Stimulated activated CD4-positive, alpha-beta T cell treated with anti-CD3 and anti-CD28 coated beads, Interleukin-1b, Interleukin-23, amount 100 ng/mL, for 1 hour (primary cell): ENCODE measurements at regions not wholly inside any gene's neighbourhood (a gene's known extent, or its start where the extent isn't known, plus 50 kb on each side); places are given as distances from the start of the nearest gene placed in this dataset.

ENCODE experiments used
- DNase-seq, 2 donors: peaks; one replicate each; pipeline ENCODE4 v3.0.0-alpha.2; 2020; ENCODE audit warnings: low read depth in 2 of 2

DNA sequence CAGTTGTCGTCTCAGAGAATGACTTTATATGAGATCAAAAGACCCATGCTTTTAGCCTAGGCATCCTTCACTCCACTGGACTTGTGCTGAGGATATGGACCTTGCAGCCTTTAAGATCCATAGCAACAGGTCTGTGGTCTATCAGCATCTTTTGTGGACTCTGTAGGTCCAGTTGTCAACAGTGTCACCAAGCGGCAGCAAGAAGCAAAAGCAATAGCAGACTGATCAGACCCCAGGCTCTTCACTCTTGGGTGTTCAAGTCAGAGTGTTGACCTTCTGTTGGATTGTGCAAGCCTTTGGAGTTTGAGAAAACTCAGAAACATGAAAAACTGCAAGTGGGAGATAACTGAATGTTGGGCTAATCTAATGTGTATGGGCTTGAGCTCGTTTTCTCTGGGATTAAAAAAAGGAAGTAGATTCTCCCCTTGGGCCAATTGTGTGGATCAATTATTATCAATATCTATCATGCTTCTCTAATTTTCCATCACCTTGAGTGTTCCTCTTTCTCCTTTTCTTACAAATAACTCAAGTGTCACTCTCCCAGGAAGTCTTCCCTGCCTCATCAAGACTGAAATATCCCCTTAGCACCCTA is 144.2 kb downstream of the LYPLAL1 start:
- no peak for DNase-seq

DNA sequence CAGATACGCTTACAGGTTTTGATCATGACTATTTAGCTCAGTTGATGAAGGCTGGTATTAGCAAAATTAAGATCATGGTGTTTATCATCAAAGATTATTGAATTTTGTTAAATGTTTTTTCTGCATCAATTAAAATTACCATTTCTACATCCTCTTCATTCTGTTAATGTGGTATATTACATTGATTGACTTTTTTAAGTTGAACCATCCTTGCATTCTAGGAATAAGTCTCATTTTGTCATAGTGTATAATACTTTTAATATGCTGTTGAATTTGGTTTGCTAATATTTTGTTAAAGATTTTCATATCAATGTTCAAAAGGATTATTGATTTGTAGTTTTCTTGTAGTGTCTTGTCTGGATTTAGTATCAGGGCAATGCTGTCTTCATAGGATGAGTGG is 142.4 kb downstream of the LYPLAL1 start:
- DNase-seq, result no peak

DNA sequence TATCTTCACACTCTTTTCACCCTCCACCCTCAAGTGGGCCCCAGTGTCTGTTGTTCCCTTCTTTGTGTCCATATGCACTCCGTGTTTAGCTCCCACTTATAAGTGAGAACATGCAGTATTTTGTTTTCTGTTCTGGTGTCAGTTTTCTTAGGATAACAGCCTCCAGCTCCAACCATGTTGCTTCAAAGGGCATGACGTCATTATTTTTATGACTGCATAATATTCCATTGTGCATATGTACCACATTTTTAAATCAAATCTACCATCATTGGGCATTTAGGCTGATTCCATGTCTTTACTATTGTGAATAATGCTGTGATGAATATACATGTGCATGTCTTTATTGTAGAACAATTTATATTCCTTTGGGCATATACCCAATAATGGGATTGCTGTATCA is 140.3 kb downstream of the LYPLAL1 start:
- no peak for DNase-seq

DNA sequence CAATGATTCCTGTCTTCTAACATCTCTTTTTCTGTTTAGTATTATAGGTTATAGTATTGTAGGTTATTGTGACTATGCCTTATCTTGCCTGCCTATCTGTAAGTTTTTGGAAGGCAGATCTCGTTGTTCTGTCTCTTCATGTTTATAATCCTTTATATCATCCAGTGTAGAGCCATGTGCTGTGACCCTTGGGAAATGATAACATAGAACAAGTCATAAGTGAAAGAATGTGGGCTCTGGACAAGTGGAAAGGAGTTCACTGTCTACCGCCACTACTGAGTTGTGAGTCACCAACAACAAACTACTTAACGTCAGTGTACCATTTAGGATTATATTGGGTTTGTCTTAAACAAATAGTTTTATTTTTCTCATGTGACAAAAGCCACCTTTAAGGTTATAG is 139.3 kb downstream of the LYPLAL1 start:
- no peak for DNase-seq

DNA sequence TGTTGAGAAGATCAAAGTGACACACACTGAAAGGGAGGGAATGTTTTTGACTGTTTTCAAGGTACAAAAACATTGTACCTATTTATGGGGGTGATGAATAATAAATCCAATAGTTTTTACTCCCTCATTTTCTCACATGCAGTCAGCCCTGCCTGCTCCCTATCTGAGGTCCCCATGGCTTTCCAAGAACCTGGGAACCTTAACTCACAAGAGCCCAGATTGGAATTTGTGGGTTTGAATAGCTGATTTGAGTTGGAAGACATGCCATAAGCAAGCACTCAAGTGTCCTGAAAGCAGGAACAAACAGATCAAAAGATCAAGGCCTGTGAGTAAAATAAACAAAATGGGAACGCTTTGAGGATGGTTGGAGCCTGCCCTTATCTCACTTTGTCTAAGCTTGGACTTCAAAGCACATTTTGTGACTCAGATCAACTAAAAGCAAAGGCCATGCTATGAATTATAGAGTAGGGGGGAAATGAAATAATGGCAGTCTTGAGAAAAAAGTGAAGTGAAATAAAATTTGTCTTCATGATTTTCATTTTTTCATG is 136.6 kb downstream of the LYPLAL1 start:
- DNase-seq, result no peak

DNA sequence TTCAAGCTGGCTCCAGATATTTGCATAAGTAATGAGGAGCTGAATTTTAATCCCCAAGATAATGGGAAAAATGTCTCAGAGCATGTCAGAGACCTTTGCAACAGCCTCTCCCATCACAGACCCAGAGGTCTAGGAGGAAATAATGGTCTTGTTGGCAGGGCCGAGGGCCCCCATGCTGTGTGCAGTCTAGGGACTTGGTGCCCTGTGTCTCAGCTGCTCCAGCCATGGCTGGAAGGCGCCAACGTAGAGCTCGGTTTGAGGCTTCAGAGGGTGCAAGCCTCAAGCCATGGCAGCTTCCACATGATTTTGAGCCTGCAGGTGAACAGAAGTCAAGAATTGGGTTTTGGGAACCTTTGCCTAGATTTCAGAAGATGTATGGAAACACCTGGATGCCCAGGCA is 134.7 kb downstream of the LYPLAL1 start:
- DNase-seq, result no peak

DNA sequence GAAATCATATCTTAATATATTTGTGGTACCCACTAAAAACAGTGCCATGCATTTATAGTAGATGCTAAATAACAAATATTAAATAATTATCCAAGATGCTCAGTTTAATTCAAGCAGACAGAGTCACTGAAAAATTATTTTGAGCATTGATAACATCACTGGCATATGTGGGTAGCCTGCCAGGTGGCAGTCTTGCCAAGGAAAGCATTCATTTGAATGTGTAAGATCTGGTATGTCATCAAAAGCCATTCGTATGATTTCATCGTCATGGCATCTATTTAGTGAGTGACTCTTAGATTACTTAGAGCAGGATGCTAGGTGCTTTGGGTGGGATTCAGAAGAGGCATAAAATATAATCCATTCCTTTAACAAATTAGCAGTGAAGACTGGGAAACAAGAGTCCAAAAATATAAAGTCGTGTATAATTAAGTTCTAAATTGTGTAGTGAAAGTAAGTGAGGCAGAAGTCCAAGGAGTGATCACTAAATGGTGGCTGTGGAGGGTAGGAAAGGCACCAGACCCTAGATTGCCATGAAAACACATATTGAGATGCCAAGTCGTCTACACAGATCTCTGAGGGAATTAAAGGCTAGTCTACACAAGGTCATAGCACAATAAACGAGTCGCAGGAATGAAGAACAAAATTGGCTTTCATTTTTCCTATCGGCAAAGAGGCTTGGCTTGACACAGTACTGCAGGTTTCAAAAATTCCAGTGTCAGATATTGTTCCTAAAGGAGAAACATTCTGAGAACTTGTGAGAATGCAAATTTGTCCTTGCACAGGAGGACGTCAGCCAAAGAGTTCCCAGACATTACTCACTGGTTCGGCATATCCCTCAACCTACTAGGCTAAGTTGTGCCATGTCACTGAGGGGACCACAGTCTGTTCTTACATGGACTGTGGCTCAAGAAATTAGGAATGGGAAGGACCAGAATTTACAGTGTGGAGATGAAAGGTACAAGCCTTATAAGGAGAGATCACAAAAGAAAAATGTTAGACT is 130.8 kb downstream of the LYPLAL1 start:
- DNase-seq, result no peak

DNA sequence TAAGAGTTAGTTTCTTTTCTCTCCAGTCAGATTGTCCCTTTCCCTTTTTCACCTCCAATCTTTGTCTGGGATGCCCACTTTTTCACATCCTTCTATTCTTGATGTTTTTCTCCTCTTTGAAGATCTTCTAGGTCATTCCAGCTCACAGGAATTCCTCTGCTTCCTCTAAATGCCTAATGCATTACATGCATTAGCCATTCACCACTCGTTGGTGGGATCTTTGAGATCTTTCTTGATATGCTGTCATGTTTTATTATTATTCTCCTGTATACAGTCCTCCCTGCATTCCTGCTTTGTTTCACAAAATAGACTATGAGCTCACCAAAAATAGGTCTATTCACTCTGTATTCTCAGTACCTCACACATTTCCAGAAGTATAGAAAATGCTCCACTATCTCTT is 129.0 kb downstream of the LYPLAL1 start:
- no peak for DNase-seq

DNA sequence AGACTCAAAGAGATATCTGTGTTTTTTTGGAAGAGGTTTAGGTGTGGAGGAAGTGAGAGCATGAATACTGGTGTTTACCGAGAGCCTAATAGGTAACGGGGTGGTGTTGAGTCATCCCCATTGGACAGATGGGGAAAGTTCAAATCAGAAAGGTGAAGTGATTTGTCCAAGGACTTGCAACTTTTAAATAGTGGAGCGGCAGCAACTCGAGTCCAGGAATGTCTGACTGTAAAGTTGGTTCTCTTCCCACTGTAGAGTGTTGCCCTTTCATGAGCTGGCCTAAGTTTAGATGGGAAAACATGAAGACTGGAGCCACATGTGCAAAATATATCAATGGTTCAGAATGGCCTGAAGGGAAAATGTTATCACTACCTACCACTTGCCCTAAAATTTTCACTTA is 125.7 kb downstream of the LYPLAL1 start:
- no peak for DNase-seq

DNA sequence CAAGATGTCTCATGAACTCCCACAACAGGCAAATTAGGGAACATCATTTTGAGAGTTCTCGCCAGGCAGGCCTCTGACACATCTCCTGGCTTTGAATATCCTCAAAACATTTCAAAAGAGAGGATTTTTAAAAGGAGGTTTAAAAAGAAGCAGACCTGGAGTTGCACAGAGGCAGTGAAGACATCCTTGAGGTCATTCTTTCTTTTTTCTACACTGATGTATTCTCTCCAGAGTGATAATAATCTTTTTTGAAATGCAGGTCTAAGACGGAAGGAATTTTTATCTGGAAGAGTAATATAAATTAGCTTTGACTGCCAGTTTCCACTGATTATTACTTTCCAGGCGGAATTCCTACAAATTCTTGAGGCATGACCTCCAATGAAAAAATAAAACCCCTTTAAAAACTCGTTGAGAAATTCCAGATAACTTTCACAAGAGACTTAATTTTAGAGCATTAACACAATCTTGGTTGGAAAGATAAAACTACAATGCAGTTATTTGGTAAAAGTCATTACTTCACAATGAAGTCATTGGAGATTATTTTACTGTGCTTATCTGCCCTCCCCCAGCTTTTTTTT is 125.0 kb downstream of the LYPLAL1 start:
- DNase-seq, result no peak

DNA sequence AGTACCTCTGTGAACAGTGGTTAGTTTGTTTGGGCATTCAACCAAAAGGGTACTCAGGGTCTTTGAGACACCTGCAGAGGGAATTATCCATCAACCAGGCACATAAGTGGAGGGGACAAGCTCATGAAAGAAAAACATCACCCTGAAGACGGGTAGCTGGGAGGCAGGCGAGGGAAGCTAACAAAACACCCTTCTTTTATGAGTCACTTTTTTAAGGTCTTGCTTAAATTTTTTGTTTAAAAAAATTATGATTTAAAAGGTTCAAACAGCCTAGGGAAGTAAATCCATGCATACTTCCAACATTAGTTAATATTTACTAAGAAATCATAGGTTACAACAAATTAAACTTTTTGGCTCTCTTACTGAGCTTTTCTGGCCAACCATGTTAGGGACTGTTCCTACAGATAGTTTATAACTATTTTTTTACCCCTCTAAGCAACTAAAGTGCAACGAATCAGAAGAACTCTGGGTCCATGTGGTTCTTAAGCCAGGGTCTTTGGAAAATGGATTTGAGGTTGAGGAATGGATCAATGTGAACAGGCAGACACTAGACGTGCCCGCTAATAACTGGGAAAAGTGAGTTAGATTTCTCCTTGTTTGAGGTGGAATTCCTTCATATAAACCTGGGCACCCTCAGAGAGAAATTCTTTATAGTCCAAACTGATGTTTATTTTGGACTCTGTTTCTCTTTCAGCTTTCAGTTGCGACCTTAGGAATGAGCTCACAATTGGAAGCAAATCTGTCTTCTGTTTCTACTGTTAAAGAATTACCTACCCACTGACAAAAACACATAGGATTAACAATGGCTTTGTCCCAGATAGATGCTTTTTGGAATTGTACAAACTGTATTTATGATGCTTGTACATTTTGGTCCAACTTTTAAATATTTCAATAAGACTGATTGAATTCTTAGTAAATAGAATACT is 123.0 kb downstream of the LYPLAL1 start:
- no peak for DNase-seq

DNA sequence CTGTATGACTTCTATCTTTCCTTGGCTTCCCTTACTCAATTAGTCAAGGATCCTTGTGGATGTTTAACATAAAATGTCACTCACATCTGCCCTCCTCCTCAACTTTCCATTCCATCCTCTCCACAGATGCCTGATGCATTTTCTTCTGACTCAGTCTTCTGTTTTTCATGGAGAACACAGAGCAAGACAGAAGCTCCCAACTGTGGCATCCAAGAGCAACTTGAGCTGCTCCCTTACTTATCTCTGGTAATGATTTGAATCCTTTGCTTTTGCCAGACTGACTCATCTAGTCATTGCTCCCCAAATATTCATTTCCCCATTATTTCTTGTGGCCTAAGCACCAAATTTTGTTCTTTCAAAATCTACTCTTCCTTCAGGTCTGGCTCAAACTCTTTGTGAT is 120.6 kb downstream of the LYPLAL1 start:
- DNase-seq, result no peak

DNA sequence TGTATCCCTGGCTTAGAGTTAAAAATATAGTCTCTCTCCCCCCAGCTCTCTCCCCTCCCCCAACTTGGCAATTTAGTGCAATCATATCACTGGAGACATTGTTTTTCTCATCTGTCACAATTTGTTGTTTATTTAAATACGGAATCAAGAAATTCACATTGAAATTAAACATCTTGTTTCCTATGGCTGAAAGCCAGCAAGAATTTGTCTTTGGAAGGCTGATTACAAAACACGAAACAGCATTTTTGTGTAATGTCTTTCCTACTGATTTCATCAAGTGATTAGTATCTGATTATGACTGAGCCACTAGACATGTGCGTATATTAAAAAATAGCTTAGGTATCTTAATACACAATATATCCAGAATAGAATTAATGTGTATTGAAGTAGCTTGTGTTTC is 119.7 kb downstream of the LYPLAL1 start:
- no peak for DNase-seq

DNA sequence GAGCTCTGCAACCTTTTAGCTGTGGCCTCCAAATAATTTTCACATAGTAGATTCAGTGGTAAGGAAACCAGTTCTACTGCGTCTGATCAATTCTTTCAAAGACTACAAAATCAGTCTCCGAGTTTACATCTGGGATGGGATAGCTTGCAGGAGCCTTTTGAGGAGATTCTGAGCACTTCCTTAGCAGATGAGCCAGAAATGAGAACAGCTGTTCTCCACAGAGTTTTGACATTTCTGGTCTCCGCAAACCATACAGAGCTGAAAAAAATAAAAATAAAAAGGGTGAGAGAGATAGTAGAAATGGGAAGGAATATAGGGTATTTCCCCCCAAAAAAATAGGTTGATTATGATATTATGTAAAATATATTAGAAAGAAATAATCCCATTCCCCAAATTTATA is 119.3 kb downstream of the LYPLAL1 start:
- no peak for DNase-seq

DNA sequence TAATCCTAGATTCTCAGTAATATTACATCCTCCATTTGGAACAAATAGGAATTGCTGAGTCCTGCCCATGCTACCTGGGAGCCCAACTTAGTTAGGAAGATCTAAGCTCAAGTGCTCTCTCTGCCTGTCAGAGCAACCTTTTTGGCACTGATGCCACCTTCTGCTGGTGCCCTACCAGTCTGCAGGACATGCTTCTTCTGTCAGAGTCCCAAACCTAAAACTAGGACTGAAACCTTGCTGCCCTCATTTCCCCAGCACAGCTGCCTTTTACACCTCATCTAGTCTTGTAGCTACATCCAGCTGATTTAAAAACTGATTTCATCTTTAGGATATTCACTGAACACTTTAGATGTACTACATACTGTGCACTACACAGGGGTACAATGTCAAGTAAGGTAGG is 118.7 kb downstream of the LYPLAL1 start:
- no peak for DNase-seq

DNA sequence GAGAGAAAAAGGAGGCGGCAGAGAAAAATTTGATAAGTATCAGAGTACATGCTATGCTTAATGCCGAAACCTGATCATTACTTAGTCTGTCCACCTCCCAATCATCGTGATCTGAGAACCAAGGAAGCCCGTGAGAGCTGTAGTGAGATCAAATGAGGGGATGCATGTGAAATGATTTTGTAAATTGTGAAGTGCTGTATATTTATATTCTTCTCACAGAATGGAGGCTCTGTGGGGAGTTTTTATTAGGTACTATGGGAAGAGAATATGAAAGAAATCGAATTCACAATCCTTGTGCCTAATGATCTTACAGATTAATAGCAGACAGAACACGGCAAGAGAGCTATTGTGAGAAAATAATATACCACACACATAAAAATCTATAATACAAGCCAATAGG is 115.5 kb downstream of the LYPLAL1 start:
- no peak for DNase-seq

DNA sequence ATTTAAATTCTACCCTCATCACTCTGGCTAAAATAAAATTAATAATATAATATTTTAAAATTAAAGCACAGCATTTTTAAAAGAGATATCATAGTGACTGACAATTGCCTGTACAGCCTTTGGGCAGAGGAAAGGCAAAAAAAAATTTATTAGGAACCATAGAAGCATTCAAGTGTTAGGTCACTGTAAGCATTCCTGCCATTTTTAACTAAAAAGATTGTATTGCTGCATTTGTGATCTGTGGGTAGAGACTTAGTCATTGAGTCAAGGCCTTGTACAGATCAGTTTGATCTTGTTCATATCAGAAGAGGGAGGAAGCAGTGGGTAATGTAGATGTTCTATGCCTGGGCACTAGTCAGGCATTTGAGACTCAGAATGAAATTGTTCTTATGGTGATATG is 109.9 kb downstream of the LYPLAL1 start:
- DNase-seq, result no peak

DNA sequence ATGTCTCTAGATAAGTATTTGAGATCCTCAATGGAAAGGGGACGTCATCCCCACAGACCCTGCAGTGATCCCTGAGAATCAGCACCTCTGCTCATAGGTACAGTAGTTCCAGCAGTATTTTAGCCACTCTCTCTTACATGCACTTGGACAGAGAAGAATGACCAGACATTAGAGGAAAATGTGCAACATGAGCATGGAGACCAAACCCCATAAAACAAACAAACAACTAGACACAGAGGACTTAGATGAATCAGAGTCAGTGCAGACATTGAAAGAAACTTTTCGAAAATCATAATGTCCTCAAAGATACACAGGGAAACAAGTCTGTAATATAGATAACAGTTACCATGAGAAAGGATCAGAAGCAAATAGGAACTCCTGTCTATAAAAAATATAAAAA is 108.2 kb downstream of the LYPLAL1 start:
- DNase-seq, result no peak

DNA sequence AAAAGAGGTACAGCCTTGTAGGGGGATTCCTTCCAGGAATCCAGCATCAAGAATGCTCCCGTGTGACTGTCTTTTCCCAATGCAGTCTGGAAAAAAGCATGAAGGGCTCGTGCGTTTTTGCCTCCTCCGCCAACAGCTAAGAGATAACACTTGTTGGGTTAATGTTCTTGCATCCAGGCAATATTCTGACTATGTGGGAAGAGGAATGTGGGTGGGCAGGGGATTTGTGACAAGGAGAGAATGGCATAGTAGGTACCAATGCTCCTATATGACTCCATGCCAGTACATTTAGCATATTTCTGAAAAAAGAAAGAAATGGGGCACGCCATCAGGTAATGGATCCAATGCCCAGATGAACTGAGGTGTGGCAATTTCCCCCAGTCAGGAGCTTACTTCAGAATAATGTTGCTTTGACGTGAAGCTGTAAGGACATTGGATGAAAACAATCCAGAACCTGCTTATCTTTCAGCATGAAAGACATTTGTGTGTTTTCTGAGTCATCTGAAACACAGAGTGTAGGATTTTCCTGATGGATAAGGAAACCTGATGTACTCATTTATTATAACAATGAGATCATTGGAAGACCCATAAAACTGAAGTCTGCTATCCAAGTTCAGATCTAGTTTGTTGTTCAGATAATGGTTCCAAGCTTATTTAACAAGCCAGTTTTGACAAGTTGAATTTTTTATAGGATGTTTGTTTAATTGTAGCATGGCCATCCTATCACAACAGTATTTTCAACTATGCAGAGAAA is 105.5 kb downstream of the LYPLAL1 start:
- no peak for DNase-seq

DNA sequence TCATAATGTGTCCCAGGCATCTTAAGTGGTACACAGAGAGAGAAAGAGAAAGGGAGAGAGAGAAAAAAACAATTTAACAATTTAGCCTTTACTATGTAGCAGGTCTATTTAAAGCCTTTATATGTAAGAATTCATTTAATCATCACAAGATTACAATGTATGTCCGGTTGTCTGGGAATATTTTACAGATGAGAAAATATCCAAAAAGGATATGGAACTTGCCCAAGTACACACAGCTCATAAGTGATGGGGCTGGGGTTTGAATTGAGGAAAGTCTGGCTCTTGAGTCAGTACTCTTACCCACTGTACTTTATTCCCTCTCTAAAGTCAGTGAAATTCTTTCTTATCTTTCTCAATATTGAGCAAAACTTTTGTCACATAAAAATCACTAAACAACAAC is 104.6 kb downstream of the LYPLAL1 start:
- no peak for DNase-seq
